Stomach (tissue), 8 donors: ENCODE measurements at regions not wholly inside any gene's neighbourhood (a gene's known extent, or its start where the extent isn't known, plus 50 kb on each side); places are given as distances from the start of the nearest gene placed in this dataset.

Source experiments
- DNase-seq, 2 donors: peaks; one replicate each; pipeline versions ENCODE4 v3.0.0 to v3.0.0-alpha.2; 2013 to 2019
- H3K27ac ChIP-seq, 5 donors: fragments of 200-600 bp in 4 of 5; sonication (generic) in 4 of 5; one replicate each; pipeline ENCODE4 v1.5.1; 2013 to 2019; ENCODE audit warnings: mild to moderate bottlenecking in 1 of 5, moderate library complexity in 1 of 5
- H3K27me3 ChIP-seq, 3 donors: fragments of 200-600 bp; sonication (generic); one replicate each; pipeline ENCODE4 v1.5.1; 2017 to 2019; ENCODE audit warnings: mixed run types in 1 of 3
- H3K36me3 ChIP-seq, 4 donors: fragments of 200-600 bp; sonication (generic); 1 replicate in 3 of 4; 2 replicates in 1 of 4; pipeline ENCODE4 v1.5.1; 2016 to 2019
- H3K4me1 ChIP-seq, 4 donors: fragments of 200-600 bp; sonication (generic); one replicate each; pipeline ENCODE4 v1.5.1; 2016 to 2019
- H3K4me3 ChIP-seq, 4 donors: fragments of 200-600 bp; sonication (generic) in 3 of 4; one replicate each; pipeline ENCODE4 v1.5.1; 2016 to 2019; ENCODE audit warnings: mild to moderate bottlenecking in 1 of 4
- H3K9me3 ChIP-seq, 4 donors: fragments of 200-600 bp; sonication (generic); one replicate each; pipeline ENCODE4 v1.5.1; 2016 to 2019
- CTCF ChIP-seq, 7 experiments: fragments of 450-650 bp in 4 of 7; fragments of 200-600 bp in 3 of 7; sonication (generic) in 3 of 7; IDR thresholded peaks; one replicate each; pipeline ENCODE4 v1.5.1; 2016 to 2019; ENCODE audit warnings: antibody characterized with exemption in 7 of 7, control low read depth in 2 of 7, mild to moderate bottlenecking in 1 of 7
- EP300 ChIP-seq: sonication (generic); formaldehyde crosslinking; IDR thresholded peaks from one replicate; pipeline ENCODE4 v1.6.1; 2017; ENCODE audit warnings: antibody characterized with exemption
- POLR2A ChIP-seq, 4 donors: fragments of 450-650 bp; IDR thresholded peaks; one replicate each; pipeline ENCODE4 v1.6.1; 2016; ENCODE audit warnings: antibody characterized with exemption in 4 of 4, control low read depth in 2 of 4, mild to moderate bottlenecking in 1 of 4, moderate library complexity in 1 of 4
- POLR2AphosphoS5 ChIP-seq, 3 donors: sonication (generic); formaldehyde crosslinking; IDR thresholded peaks; one replicate each; pipeline ENCODE4 v1.6.1; 2016; ENCODE audit warnings: antibody characterized with exemption in 3 of 3
- WGBS, 5 donors: extraction: QIAGEN DNeasy Blood & Tissue Kit in 3 of 5; methylation state at CpG; one replicate each; pipeline versions ENCODE4 v1.1.5 to v1.1.7; 2013 to 2018; 5-methylcytosine and 5-hydroxymethylcytosine counted together
- intact Hi-C: fragments of 100-400 bp; cut with DNase I; formaldehyde crosslinking; loops from one replicate; pipeline ENCODE4 v1.15.1; 2023; ENCODE audit warnings: low total_unique reads
- donor health status: healthy with polysubstance abuse.
- donor health status: Bipolar disorder and iron deficiency.
- donor health status: healthy.

- Histone ChIP-seq H3K4me3 (no peak overlapping the region), H3K27me3 (no peaks in the 10 kb centered on the region), H3K36me3 (no peaks in the 10 kb centered on the region), H3K9me3 (no peaks in the 10 kb centered on the region), H3K4me1 (peaks cover 28 to 60% (median 37%) of the 10 kb centered on the region in 4 donors), H3K27ac (no peak overlapping the region)
- WGBS, 5 donors, result 84 to 96% (median 89%) methylated on average over 5 of the region's 5 CpGs
- intact Hi-C loops, result loop anchor here (10.0 kb wide), 2 partner anchors 277 to 347 kb away; no protein-coding TSS in a partner anchor
- TF ChIP-seq POLR2A (IDR thresholded peaks at IDR 0.05) (no peak), CTCF (IDR thresholded peaks at IDR 0.05) (no peak), POLR2AphosphoS5 (IDR thresholded peaks at IDR 0.05) (no peak), EP300 (no peak)
- DNase-seq, result no peak
Measured at GRCh38 chr13:30111810-30112209, 195.5 kb downstream of the KATNAL1 start.

GRCh38 chr13:30110301-30111070, 196.9 kb downstream of the KATNAL1 start:
- H3K4me3 ChIP-seq, result no peak overlapping the region
- no peaks in the 10 kb centered on the region for H3K9me3 ChIP-seq
- no peak for DNase-seq
- H3K4me1 ChIP-seq, result peaks cover 26 to 57% (median 33%) of the 10 kb centered on the region in 4 donors
- no peaks in the 10 kb centered on the region for H3K36me3 ChIP-seq
- TF ChIP-seq POLR2AphosphoS5 (IDR thresholded peaks at IDR 0.05) (no peak), EP300 (no peak), CTCF (IDR thresholded peaks at IDR 0.05) (no peak), POLR2A (IDR thresholded peaks at IDR 0.05) (no peak)
- intact Hi-C loops, result loop anchor here (10.0 kb wide), 2 partner anchors 276 to 346 kb away; no protein-coding TSS in a partner anchor
- H3K27ac ChIP-seq, result no peak overlapping the region
- no peaks in the 10 kb centered on the region for H3K27me3 ChIP-seq
- WGBS, 5 donors, result 79 to 93% (median 85%) methylated on average over 6 to 11 of the region's 11 CpGs

GRCh38 chr13:30109471-30110135, 197.7 kb downstream of the KATNAL1 start:
- intact Hi-C loops, result loop anchor here (5.0 to 10.0 kb wide), 3 partner anchors 275 to 602 kb away; no protein-coding TSS in a partner anchor
- Histone ChIP-seq H3K27ac (peak overlapping the region; percentile 71 to 82 (median 79)), H3K4me1 (peaks cover 22 to 55% (median 31%) of the 10 kb centered on the region in 4 donors), H3K9me3 (no peaks in the 10 kb centered on the region), H3K36me3 (no peaks in the 10 kb centered on the region), H3K4me3 (no peak overlapping the region), H3K27me3 (no peaks in the 10 kb centered on the region)
- no peak for DNase-seq
- 85 to 88% (median 86%) methylated on average over 8 of the region's 8 CpGs for WGBS, 5 donors
- no peak for TF ChIP-seq POLR2A (IDR thresholded peaks at IDR 0.05)
- no peak for TF ChIP-seq EP300
- no peak for TF ChIP-seq CTCF (IDR thresholded peaks at IDR 0.05)
- TF ChIP-seq POLR2AphosphoS5 (IDR thresholded peaks at IDR 0.05), result no peak

GRCh38 chr13:30108913-30109237, 198.5 kb downstream of the KATNAL1 start:
- H3K9me3 ChIP-seq, result no peaks in the 10 kb centered on the region
- peak overlapping the region; percentile 71 to 82 (median 79) for H3K27ac ChIP-seq
- peaks cover 15 to 55% (median 25%) of the 10 kb centered on the region in 4 donors for H3K4me1 ChIP-seq
- no peaks in the 10 kb centered on the region for H3K27me3 ChIP-seq
- intact Hi-C loops, result loop anchor here (5.0 kb wide), 1 partner anchor 602 kb away; no protein-coding TSS in a partner anchor
- whole genome bisulfite sequencing, 5 donors, result 27 to 58% (median 54%) methylated on average over 8 of the region's 8 CpGs
- no peak for TF ChIP-seq CTCF (IDR thresholded peaks at IDR 0.05)
- peak in 2 of 3 donors; percentile 80 to 84 for TF ChIP-seq POLR2AphosphoS5 (IDR thresholded peaks at IDR 0.05)
- peak overlapping the region in 1 of 4 donors; percentile 17 for H3K4me3 ChIP-seq
- peak; percentile 92 to 94 for DNase-seq
- no peaks in the 10 kb centered on the region for H3K36me3 ChIP-seq
